Duodenal mucosa (tissue), 2 donors: ENCODE measurements at regions not wholly inside any gene's neighbourhood (a gene's known extent, or its start where the extent isn't known, plus 50 kb on each side); places are given as distances from the start of the nearest gene placed in this dataset.

Experiments used
- H3K27ac ChIP-seq: one replicate; pipeline ENCODE4 v1.7.0; 2013; ENCODE audit warnings: low read depth, low read length
- H3K27me3 ChIP-seq, 2 donors: one replicate each; pipeline ENCODE4 v1.7.0; 2013; ENCODE audit warnings: low read length in 2 of 2, control low read depth in 1 of 2; ENCODE audit not compliant: insufficient read depth in 2 of 2, control insufficient read depth in 1 of 2
- H3K36me3 ChIP-seq, 2 donors: one replicate each; pipeline ENCODE4 v1.7.0; 2013; ENCODE audit warnings: low read length in 2 of 2, control low read depth in 1 of 2; ENCODE audit not compliant: insufficient read depth in 2 of 2, control insufficient read depth in 1 of 2
- H3K4me1 ChIP-seq, 2 donors: one replicate each; pipeline ENCODE4 v1.7.0; 2013; ENCODE audit warnings: low read length in 2 of 2, control low read depth in 1 of 2; ENCODE audit not compliant: insufficient read depth in 2 of 2, control insufficient read depth in 1 of 2
- H3K4me3 ChIP-seq, 2 donors: one replicate each; pipeline ENCODE4 v1.7.0; 2013; ENCODE audit warnings: low read length in 2 of 2, low read depth in 1 of 2
- H3K9ac ChIP-seq, 2 donors: one replicate each; pipeline ENCODE4 v1.7.0; 2013; ENCODE audit warnings: low read length in 2 of 2, low read depth in 1 of 2
- H3K9me3 ChIP-seq, 2 donors: one replicate each; pipeline ENCODE4 v1.7.0; 2013; ENCODE audit warnings: low read length in 2 of 2, control low read depth in 1 of 2; ENCODE audit not compliant: control insufficient read depth in 1 of 2

- H3K27me3 ChIP-seq: no peaks in the 10 kb centered on the region
- H3K4me3 ChIP-seq: no peak overlapping the region
- H3K4me1 ChIP-seq: no peaks in the 10 kb centered on the region
- H3K9me3 ChIP-seq: peaks cover 21 to 23% of the 10 kb centered on the region in 2 donors
- H3K9ac ChIP-seq: no peak overlapping the region
- H3K36me3 ChIP-seq: no peaks in the 10 kb centered on the region
- no peak overlapping the region for H3K27ac ChIP-seq
Observed at GRCh38 chr12:76201316-76201715, 116.8 kb upstream of the NAP1L1 start.

GRCh38 chr12:76199808-76200207 is 115.3 kb upstream of the NAP1L1 start:
- Histone ChIP-seq H3K4me1 (no peaks in the 10 kb centered on the region), H3K27ac (no peak overlapping the region), H3K9me3 (peaks cover 21 to 23% of the 10 kb centered on the region in 2 donors), H3K4me3 (no peak overlapping the region), H3K36me3 (no peaks in the 10 kb centered on the region), H3K9ac (no peak overlapping the region), H3K27me3 (no peaks in the 10 kb centered on the region)

- no peak overlapping the region for H3K9ac ChIP-seq
- H3K27me3 ChIP-seq: no peaks in the 10 kb centered on the region
- H3K9me3 ChIP-seq: peaks cover 21 to 23% of the 10 kb centered on the region in 2 donors
- no peak overlapping the region for H3K27ac ChIP-seq
- no peaks in the 10 kb centered on the region for H3K4me1 ChIP-seq
- H3K4me3 ChIP-seq: no peak overlapping the region
- H3K36me3 ChIP-seq: no peaks in the 10 kb centered on the region
Observed at GRCh38 chr12:76198839-76199238, 114.4 kb upstream of the NAP1L1 start.

- H3K9me3 ChIP-seq: peaks cover 19 to 21% of the 10 kb centered on the region in 2 donors
- no peak overlapping the region for H3K27ac ChIP-seq
- no peak overlapping the region for H3K4me3 ChIP-seq
- H3K27me3 ChIP-seq: no peaks in the 10 kb centered on the region
- H3K9ac ChIP-seq: no peak overlapping the region
- H3K36me3 ChIP-seq: no peaks in the 10 kb centered on the region
- H3K4me1 ChIP-seq: no peaks in the 10 kb centered on the region
Observed at GRCh38 chr12:76197283-76197682, 112.8 kb upstream of the NAP1L1 start.

- no peaks in the 10 kb centered on the region for H3K4me1 ChIP-seq
- no peak overlapping the region for H3K9ac ChIP-seq
- no peak overlapping the region for H3K4me3 ChIP-seq
- H3K36me3 ChIP-seq: no peaks in the 10 kb centered on the region
- H3K27me3 ChIP-seq: no peaks in the 10 kb centered on the region
- H3K27ac ChIP-seq: no peak overlapping the region
- H3K9me3 ChIP-seq: peaks cover 19 to 21% of the 10 kb centered on the region in 2 donors
Observed at GRCh38 chr12:76195920-76196319, 111.4 kb upstream of the NAP1L1 start.

- Histone ChIP-seq H3K9me3 (peaks cover 12 to 13% of the 10 kb centered on the region in 2 donors), H3K36me3 (no peaks in the 10 kb centered on the region), H3K4me3 (no peak overlapping the region), H3K27me3 (no peaks in the 10 kb centered on the region), H3K4me1 (no peaks in the 10 kb centered on the region), H3K9ac (no peak overlapping the region), H3K27ac (no peak overlapping the region)
Observed at GRCh38 chr12:76194724-76195123, 110.2 kb upstream of the NAP1L1 start.

GRCh38 chr12:76193961-76194360 is 109.5 kb upstream of the NAP1L1 start:
- no peak overlapping the region for H3K9ac ChIP-seq
- no peak overlapping the region for H3K27ac ChIP-seq
- H3K9me3 ChIP-seq: peaks cover 7 to 8% of the 10 kb centered on the region in 2 donors
- no peaks in the 10 kb centered on the region for H3K4me1 ChIP-seq
- no peaks in the 10 kb centered on the region for H3K27me3 ChIP-seq
- H3K4me3 ChIP-seq: no peak overlapping the region
- H3K36me3 ChIP-seq: no peaks in the 10 kb centered on the region

- Histone ChIP-seq H3K4me1 (no peaks in the 10 kb centered on the region), H3K36me3 (no peaks in the 10 kb centered on the region), H3K27me3 (no peaks in the 10 kb centered on the region), H3K9ac (no peak overlapping the region), H3K9me3 (no peaks in the 10 kb centered on the region), H3K27ac (no peak overlapping the region), H3K4me3 (no peak overlapping the region)
Observed at GRCh38 chr12:76192416-76192815, 107.9 kb upstream of the NAP1L1 start.

- Histone ChIP-seq H3K27ac (no peak overlapping the region), H3K4me3 (no peak overlapping the region), H3K4me1 (no peaks in the 10 kb centered on the region), H3K9me3 (no peaks in the 10 kb centered on the region), H3K36me3 (no peaks in the 10 kb centered on the region), H3K27me3 (no peaks in the 10 kb centered on the region), H3K9ac (no peak overlapping the region)
Observed at GRCh38 chr12:76190299-76190698, 105.8 kb upstream of the NAP1L1 start.

- H3K4me1 ChIP-seq: no peaks in the 10 kb centered on the region
- no peak overlapping the region for H3K27ac ChIP-seq
- no peaks in the 10 kb centered on the region for H3K27me3 ChIP-seq
- H3K4me3 ChIP-seq: no peak overlapping the region
- no peaks in the 10 kb centered on the region for H3K36me3 ChIP-seq
- no peak overlapping the region for H3K9ac ChIP-seq
- H3K9me3 ChIP-seq: no peaks in the 10 kb centered on the region
Observed at GRCh38 chr12:76189851-76190250, 105.4 kb upstream of the NAP1L1 start.

GRCh38 chr12:76187177-76187576 is 102.7 kb upstream of the NAP1L1 start:
- Histone ChIP-seq H3K27ac (no peak overlapping the region), H3K9ac (no peak overlapping the region), H3K4me3 (no peak overlapping the region), H3K4me1 (no peaks in the 10 kb centered on the region), H3K9me3 (no peaks in the 10 kb centered on the region), H3K27me3 (no peaks in the 10 kb centered on the region), H3K36me3 (no peaks in the 10 kb centered on the region)
